Osteocyte (in vitro differentiated cells): ENCODE measurements at regions not wholly inside any gene's neighbourhood (a gene's known extent, or its start where the extent isn't known, plus 50 kb on each side); places are given as distances from the start of the nearest gene placed in this dataset.
A peak's percentile ranks its signal among the peaks of the same experiment; 100 is the strongest.

Source experiments
- DNase-seq: peaks from one replicate; pipeline ENCODE4 v3.0.0; 2021; ENCODE audit warnings: mixed read lengths; ENCODE audit not compliant: unreplicated experiment; ENCODE audit errors: extremely low spot score
- H3K27ac Mint-ChIP-seq: one replicate; pipeline ENCODE4 v1.8.0; 2021; ENCODE audit warnings: mild to moderate bottlenecking, mixed read lengths; ENCODE audit not compliant: unreplicated experiment
- H3K27me3 Mint-ChIP-seq: one replicate; pipeline ENCODE4 v1.8.0; 2021; ENCODE audit warnings: mixed read lengths; ENCODE audit not compliant: unreplicated experiment
- H3K36me3 Mint-ChIP-seq: one replicate; pipeline ENCODE4 v1.8.0; 2021; ENCODE audit warnings: mixed read lengths; ENCODE audit not compliant: unreplicated experiment
- H3K4me1 Mint-ChIP-seq: one replicate; pipeline ENCODE4 v1.8.0; 2021; ENCODE audit warnings: mixed read lengths; ENCODE audit not compliant: unreplicated experiment
- H3K4me3 Mint-ChIP-seq: one replicate; pipeline ENCODE4 v1.8.0; 2021; ENCODE audit warnings: mild to moderate bottlenecking, moderate library complexity, mixed read lengths; ENCODE audit not compliant: unreplicated experiment
- H3K9me3 Mint-ChIP-seq: one replicate; pipeline ENCODE4 v1.8.0; 2021; ENCODE audit warnings: mixed read lengths; ENCODE audit not compliant: unreplicated experiment
- CTCF ChIP-seq: fragments of 200-600 bp; sonication (generic); IDR thresholded peaks from 2 replicates; pipeline ENCODE4 v1.5.0; 2021; ENCODE audit warnings: antibody characterized with exemption, mild to moderate bottlenecking, moderate library complexity

DNA sequence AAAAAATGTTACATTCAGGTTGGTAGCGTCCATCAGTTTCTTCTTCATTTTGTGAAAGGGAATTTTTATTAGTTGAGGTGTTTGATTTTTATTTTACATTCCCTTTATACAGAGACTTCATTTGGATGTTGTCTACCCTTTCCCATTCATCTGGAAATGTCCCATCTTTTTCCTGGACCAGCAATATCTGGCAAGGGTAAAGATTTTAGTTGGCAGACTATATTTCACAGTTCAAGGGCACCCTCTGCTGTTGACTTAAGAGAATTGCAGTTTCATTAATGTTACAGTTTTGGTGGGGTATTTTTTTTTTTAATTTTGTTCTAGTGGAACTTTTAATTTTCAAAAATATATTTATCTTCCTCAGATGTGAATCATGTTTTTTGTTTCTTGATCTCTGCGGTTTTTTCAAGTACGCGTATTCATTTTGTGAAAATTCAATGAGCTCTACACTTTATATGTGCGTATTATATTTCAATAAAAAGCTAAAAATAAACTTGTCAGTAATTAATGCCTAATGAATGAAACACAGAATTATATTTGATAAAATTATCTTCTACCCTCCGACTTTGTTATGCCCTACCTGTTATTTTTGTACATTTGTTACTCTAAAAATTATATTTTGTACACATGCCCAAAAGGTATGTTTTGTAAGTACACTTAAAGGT is 97.9 kb upstream of the KLF14 start:
- no peak for DNase-seq
- H3K27ac Mint-ChIP-seq: no peak overlapping the region

DNA sequence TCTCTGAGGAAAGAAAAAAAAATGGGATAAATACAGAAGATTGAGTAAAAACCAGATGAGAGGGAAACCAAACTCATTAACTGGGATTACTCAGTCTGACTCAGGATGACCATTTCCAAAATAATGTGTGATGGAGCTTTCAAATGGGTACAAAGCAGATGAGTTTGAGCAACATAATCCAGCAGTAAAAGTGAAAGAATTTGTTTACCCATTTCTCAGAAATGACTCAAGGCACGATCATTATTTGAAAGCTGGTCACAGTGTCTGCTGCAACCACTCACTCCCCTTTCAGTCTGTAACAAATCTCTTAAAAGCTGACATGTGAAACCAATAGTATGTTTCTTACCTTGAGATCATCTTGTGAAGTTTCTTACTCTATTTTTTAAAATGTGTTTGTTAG is 104.7 kb upstream of the KLF14 start:
- DNase-seq: no peak
- TF ChIP-seq CTCF: no peak
- peaks cover 10% of the 10 kb centered on the region for H3K4me1 Mint-ChIP-seq
- H3K9me3 Mint-ChIP-seq: no peaks in the 10 kb centered on the region
- no peaks in the 10 kb centered on the region for H3K27me3 Mint-ChIP-seq
- no peaks in the 10 kb centered on the region for H3K36me3 Mint-ChIP-seq
- no peak overlapping the region for H3K4me3 Mint-ChIP-seq
- no peak overlapping the region for H3K27ac Mint-ChIP-seq

More for the DNA sequence above, 97.9 kb upstream of the KLF14 start:
- H3K4me1 Mint-ChIP-seq: no peaks in the 10 kb centered on the region
- TF ChIP-seq CTCF: peak; percentile 78
- peaks cover 12% of the 10 kb centered on the region for H3K9me3 Mint-ChIP-seq
- H3K27me3 Mint-ChIP-seq: no peaks in the 10 kb centered on the region
- H3K4me3 Mint-ChIP-seq: no peak overlapping the region
- peaks cover under 1% of the 10 kb centered on the region for H3K36me3 Mint-ChIP-seq

GRCh38 chr7:130840599-130840998 is 106.6 kb upstream of the KLF14 start:
- DNase-seq: no peak
- no peaks in the 10 kb centered on the region for H3K36me3 Mint-ChIP-seq
- H3K27ac Mint-ChIP-seq: no peak overlapping the region
- H3K9me3 Mint-ChIP-seq: no peaks in the 10 kb centered on the region
- H3K4me3 Mint-ChIP-seq: no peak overlapping the region
- H3K4me1 Mint-ChIP-seq: peaks cover 14% of the 10 kb centered on the region
- no peaks in the 10 kb centered on the region for H3K27me3 Mint-ChIP-seq
- no peak for TF ChIP-seq CTCF

DNA sequence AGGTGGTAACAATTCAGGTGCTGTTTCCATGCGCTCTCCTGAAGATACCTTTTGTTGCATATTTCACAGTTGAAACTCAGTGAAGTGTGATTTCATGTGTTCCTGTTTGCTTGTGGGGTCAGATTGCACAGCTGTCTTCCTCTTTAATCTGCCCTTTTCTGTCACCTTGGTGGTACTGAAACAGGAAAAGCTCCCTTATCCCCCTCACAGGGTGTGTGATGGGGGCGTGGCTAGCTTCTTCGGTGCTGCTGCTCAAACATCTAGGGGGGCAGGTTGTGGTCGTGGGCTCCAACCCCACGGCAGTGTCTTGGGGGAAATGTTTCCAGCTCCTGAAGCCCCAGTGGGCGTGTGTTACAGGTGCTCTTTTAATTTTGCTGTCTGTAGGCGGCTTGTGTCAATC is 107.4 kb upstream of the KLF14 start:
- Mint-ChIP-seq H3K4me3 (no peak overlapping the region), H3K27ac (no peak overlapping the region), H3K36me3 (no peaks in the 10 kb centered on the region), H3K27me3 (no peaks in the 10 kb centered on the region), H3K4me1 (peaks cover 17% of the 10 kb centered on the region), H3K9me3 (no peaks in the 10 kb centered on the region)
- DNase-seq: no peak
- TF ChIP-seq CTCF: no peak

- peaks cover 13% of the 10 kb centered on the region for H3K4me1 Mint-ChIP-seq
- H3K36me3 Mint-ChIP-seq: no peaks in the 10 kb centered on the region
- no peaks in the 10 kb centered on the region for H3K27me3 Mint-ChIP-seq
- no peak overlapping the region for H3K4me3 Mint-ChIP-seq
- TF ChIP-seq CTCF: no peak
- H3K27ac Mint-ChIP-seq: no peak overlapping the region
- no peak for DNase-seq
- H3K9me3 Mint-ChIP-seq: no peaks in the 10 kb centered on the region
These were observed 109.7 kb upstream of the KLF14 start for GRCh38 chr7:130843703-130844102.
